Peyer's patch (tissue), 4 donors: ENCODE measurements at regions not wholly inside any gene's neighbourhood (a gene's known extent, or its start where the extent isn't known, plus 50 kb on each side); places are given as distances from the start of the nearest gene placed in this dataset.

ENCODE experiments used
- CTCF ChIP-seq, 6 experiments: fragments of 450-650 bp in 4 of 6; fragments of 200-600 bp in 2 of 6; sonication (generic) in 1 of 6; IDR thresholded peaks; one replicate each; pipeline ENCODE4 v1.5.1; 2017 to 2019; ENCODE audit warnings: antibody characterized with exemption in 6 of 6, mild to moderate bottlenecking in 3 of 6, moderate library complexity in 1 of 6
- POLR2A ChIP-seq, 2 donors: fragments of 450-650 bp; IDR thresholded peaks; one replicate each; pipeline ENCODE4 v1.5.1; 2017; ENCODE audit warnings: antibody characterized with exemption in 2 of 2, mild to moderate bottlenecking in 2 of 2, moderate library complexity in 2 of 2

DNA sequence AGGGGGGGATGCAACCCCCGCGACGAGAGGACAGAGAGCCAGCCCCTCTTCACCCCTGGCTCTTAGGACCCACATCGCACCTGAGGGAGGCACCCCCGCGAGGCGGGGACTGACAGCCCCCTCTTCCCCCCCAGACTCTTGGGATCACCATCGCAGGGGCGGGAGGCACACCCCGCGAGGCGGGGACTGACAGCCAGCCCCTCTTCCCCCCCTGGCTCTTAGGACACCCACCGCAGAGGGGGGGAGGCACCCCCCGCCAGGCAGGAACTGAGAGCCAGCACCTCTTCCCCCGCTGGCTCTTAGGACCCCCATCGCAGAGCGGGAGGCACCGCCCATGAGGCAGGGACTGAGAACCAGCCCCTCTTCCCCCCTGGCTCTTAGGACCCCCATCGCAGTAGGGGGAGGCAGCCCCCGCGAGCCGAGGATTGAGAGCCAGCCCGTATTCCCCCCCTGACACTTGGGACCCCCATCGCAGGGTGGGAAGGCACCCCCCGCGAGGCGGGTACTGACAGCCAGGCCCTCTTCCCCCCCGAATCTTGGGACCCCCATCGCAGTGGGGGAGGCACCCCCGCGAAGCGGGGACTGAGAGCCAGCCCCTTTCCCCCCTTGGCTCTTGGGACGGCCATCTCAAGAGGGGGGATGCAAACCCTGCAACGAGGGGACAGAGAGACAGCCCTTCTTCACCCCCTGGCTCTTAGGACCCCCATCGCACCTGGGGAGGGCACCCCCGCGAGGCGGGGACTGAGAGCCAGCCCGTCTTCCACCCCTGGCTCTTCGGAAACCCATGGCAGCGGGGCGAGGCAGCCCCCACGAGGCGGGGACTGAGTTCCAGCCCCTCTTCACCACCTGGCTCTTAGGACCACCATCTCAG is 2425.1 kb upstream of the PCDH20 start:
- TF ChIP-seq POLR2A (IDR thresholded peaks at IDR 0.05) (no peak), CTCF (IDR thresholded peaks at IDR 0.05) (no peak)
